GM04504 (cell line): ENCODE measurements at regions not wholly inside any gene's neighbourhood (a gene's known extent, or its start where the extent isn't known, plus 50 kb on each side); places are given as distances from the start of the nearest gene placed in this dataset.

ENCODE experiments used
- DNase-seq: peaks from one replicate; pipeline ENCODE4 v3.0.0-alpha.2; 2012; ENCODE audit warnings: low read depth

DNA sequence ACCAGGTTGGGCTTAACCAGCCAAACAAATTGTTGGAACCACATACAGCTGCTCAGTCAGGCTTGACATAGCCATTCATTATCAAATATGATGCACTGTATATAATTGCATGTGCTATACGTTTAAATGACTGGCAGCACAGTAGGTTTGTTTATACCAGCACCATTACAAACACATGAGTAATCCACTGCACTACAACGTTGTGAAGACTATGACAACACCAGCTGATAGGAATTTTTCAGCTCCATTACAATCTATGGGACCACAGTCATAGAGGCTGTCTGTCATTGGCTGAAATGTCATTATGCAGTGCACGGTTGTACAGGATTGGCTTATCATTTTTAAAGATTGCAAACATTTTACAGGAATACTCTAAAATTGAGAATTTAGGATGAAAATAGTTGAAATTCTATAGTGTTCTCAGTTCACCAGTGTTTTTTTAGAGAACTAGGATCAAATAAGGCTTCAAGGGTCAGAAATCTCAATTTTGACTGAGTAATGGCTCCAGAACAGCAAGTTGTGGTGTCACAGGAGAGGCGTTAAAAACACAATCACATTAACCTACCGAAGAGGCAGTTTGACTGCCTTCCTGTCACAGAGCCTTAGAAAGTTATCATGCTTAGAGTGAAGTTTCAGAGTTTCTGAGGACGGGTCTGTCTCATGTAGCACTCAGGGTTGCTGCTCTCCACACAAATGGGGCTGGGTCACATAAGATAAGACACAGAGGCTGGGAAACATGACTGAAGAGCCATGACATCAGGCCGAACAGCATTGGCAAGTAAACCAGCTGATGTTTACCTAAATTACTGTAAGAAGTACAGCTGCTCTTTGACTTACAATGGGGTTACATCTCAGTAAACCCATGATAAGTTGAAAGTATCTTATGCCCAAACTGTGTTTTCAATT is 60.7 kb upstream of the SMLR1 start:
- no peak for DNase-seq

DNA sequence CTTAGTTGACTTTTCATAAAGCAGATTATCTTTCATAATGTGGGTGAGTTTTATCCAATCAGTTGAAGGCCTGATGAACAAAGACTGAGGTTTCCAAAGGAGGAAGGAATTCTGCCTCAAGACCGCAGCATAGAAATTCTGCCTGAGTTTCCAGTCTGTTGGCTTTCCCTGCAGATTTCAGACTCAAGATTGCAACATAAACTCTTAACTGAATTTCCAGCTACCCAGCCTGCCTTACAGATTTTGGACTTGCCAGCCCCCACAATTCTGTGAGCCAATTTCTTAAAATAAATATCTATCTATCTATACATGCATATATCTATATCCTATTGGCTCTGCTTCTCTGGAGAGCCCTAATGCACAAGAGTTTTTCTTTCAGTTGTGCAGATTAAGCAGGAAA is 57.3 kb upstream of the SMLR1 start:
- DNase-seq, result no peak

DNA sequence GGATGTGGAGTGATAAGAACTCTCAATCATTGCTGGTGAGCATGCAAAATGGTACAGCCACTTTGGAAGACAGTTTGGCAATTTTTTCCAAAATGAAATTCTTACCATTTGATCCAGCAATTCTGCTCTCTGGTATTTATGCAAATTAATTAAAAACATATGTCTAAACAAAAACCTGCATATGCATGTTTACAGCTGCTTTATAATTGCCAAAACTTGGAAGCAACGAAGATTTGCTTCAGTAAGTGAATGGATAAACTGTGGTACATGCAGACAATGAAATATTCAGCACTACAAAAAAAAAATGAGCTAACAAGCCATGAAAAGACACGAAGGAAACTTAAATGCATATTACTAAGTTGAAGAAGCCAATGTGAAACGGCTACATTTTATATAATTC is 55.5 kb upstream of the SMLR1 start:
- no peak for DNase-seq

DNA sequence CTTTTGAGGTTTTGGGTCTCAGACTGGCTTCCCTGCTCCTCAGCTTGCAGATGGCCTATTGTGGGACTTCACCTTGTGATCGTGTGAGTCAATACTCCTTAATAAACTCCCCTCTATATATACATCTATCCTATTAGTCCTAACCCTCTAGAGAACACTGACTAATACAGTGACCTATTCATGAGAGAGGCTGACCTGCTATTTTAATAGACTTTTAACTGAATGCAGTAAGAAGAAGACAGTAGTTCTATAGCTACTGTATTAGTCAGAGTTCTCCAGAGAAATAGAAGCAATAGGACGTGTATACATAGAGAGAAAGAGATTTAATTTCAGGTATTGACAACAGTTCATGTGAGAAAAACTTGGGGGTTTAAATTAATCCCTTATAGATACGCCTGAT is 53.3 kb upstream of the SMLR1 start:
- no peak for DNase-seq

DNA sequence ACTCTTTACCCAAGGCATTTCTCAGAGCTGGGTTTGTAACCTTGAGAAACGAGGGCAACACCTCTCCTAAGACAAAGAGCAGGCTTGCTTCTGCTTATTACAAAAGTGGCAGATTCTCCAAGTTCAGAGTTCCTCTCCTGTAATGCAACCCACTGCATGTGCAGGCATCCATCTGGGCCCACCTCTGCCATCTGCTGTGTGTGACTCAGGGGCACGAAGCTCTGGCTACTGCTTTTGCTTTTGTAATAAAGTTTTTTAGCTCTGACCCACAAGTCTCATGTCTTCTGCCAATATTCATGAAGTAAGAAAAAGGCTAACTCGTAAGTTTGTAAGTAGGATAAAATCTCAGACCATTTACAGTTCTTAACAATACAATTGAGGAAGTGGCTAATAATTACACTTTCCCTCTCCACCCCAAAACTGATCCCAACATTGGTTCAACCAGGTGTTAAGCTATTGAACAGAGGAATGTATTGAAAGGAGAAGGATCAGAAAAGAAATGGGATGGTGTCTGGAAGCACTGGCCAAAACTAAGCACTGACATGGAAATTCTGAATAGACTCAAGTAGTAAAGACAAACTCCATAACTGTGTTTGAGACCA is 51.7 kb upstream of the SMLR1 start:
- DNase-seq, result no peak

DNA sequence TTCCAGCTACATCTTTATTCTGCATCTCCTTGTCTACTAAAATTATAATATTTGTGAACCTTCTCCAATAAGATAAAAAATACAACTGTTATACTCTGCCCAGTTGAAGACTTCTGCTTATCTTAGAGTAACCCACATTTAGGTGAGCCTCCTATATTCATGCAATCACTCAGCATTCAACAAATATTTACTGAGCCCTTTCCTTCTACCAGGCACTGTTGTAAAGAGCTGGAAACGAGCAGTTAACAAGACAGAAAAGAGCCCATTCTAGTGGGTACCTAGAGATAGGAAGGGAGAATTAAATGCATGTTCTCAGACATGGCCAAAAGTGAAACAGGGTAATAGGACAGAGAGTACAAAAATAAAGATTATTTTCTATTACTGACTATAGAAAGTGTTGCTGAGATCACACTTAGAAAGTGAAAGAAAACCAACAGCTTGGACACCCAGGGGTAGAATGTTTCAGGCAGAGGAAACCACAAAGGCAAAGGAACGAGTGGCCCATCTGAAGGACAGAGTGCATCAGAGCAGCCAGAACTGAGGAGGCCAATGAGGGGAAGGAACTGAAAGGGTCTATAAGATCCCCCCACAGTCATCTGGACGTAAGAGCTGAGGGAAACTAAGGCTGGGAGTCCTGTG is 50.8 kb upstream of the SMLR1 start:
- DNase-seq, result no peak
